Type B pancreatic cell (in vitro differentiated cells): ENCODE measurements at regions not wholly inside any gene's neighbourhood (a gene's known extent, or its start where the extent isn't known, plus 50 kb on each side); places are given as distances from the start of the nearest gene placed in this dataset.
"Not testable (repeated sequence)": the region's sequence is repeated elsewhere in the genome, so short reads cannot be mapped to it uniquely, and the experiment has no call there.

ENCODE experiments used
- DNase-seq: peaks from one replicate; pipeline ENCODE4 v3.0.0; 2021; ENCODE audit warnings: mixed read lengths; ENCODE audit not compliant: unreplicated experiment; ENCODE audit errors: extremely low spot score
- H3K27ac Mint-ChIP-seq: 2 replicates; pipeline ENCODE4 v1.8.0; 2021; ENCODE audit warnings: mild to moderate bottlenecking, mixed read lengths
- H3K27me3 Mint-ChIP-seq: 2 replicates; pipeline ENCODE4 v1.8.0; 2021; ENCODE audit warnings: mixed read lengths
- H3K36me3 Mint-ChIP-seq: 2 replicates; pipeline ENCODE4 v1.8.0; 2021; ENCODE audit warnings: mixed read lengths
- H3K4me1 Mint-ChIP-seq: one replicate; pipeline ENCODE4 v1.8.0; 2021; ENCODE audit warnings: mixed read lengths; ENCODE audit not compliant: unreplicated experiment
- H3K4me3 Mint-ChIP-seq: 2 replicates; pipeline ENCODE4 v1.8.0; 2021; ENCODE audit warnings: mild to moderate bottlenecking, mixed read lengths
- H3K9me3 Mint-ChIP-seq: 2 replicates; pipeline ENCODE4 v1.8.0; 2021; ENCODE audit warnings: mixed read lengths
- CTCF ChIP-seq: fragments of 200-600 bp; sonication (generic); conservative IDR thresholded peaks from 2 replicates; pipeline ENCODE4 v1.5.0; 2021; ENCODE audit warnings: antibody characterized with exemption, mild to moderate bottlenecking

DNA sequence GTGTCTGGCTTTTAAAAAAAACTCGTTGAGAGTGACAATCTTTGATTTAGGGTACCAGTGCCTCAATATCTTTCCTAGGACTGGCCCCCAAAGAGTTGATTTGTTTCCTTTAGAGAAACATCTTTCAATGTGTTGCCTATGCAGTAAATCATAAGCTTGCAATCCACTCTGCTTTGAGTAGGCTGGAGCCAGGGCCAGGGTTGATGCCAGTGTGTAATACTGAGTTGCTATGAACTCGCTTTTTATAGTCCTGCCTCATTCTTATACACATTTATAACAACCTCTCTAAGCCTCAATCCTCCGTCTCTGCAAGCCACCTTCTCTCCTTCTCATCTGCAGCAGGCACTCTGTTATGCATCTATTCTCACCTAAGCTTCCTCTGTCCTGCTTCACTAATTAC, 674.9 kb upstream of the POM121L12 start:
- no peaks in the 10 kb centered on the region for H3K4me1 Mint-ChIP-seq

GRCh38 chr7:52355053-52355452, 680.4 kb upstream of the POM121L12 start:
- no peaks in the 10 kb centered on the region for H3K9me3 Mint-ChIP-seq
- peaks cover 7% of the 10 kb centered on the region for H3K27me3 Mint-ChIP-seq
- no peak overlapping the region for H3K4me3 Mint-ChIP-seq
- no peak for TF ChIP-seq CTCF
- H3K4me1 Mint-ChIP-seq = peaks cover 12% of the 10 kb centered on the region
- H3K27ac Mint-ChIP-seq = no peak overlapping the region
- H3K36me3 Mint-ChIP-seq = no peaks in the 10 kb centered on the region
- DNase-seq = no peak

More for the DNA sequence above, 674.9 kb upstream of the POM121L12 start:
- H3K27me3 Mint-ChIP-seq = no peaks in the 10 kb centered on the region
- no peak overlapping the region for H3K27ac Mint-ChIP-seq
- H3K36me3 Mint-ChIP-seq = no peaks in the 10 kb centered on the region
- H3K4me3 Mint-ChIP-seq = no peak overlapping the region
- H3K9me3 Mint-ChIP-seq = peaks cover 5% of the 10 kb centered on the region
- no peak for DNase-seq
- no peak for TF ChIP-seq CTCF

GRCh38 chr7:52352013-52352981, 683.1 kb upstream of the POM121L12 start:
- Mint-ChIP-seq H3K4me1 (peaks cover 12% of the 10 kb centered on the region), H3K4me3 (no peak overlapping the region), H3K36me3 (no peaks in the 10 kb centered on the region), H3K9me3 (no peaks in the 10 kb centered on the region), H3K27me3 (peaks cover 7% of the 10 kb centered on the region), H3K27ac (no peak overlapping the region)
- TF ChIP-seq CTCF = no peak
- no peak for DNase-seq

DNA sequence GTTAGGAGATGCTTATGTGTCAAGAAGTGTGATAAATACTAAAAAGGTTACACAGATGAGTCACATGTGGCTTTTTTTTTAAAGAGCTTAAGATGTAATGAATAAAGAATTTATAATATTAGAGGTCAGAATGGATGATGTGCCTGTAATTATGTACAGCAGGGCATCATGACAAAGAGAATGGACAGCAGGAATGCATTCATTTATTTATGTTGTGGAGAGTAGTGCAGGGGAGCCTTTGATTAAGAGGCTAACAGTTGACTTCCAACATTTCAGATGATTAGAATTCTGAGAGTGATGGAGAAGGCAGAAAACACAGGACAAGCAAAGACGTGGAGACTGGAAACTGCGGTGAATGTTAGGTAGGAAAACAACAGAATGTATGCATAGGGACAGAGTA, 691.4 kb upstream of the POM121L12 start:
- TF ChIP-seq CTCF = no peak
- no peaks in the 10 kb centered on the region for H3K9me3 Mint-ChIP-seq
- H3K4me1 Mint-ChIP-seq = no peaks in the 10 kb centered on the region
- H3K4me3 Mint-ChIP-seq = no peak overlapping the region
- no peaks in the 10 kb centered on the region for H3K36me3 Mint-ChIP-seq
- H3K27me3 Mint-ChIP-seq = peaks cover 24% of the 10 kb centered on the region
- no peak overlapping the region for H3K27ac Mint-ChIP-seq
- no peak for DNase-seq

- Mint-ChIP-seq H3K27me3 (peaks cover 17% of the 10 kb centered on the region), H3K27ac (no peak overlapping the region), H3K4me3 (no peak overlapping the region), H3K36me3 (no peaks in the 10 kb centered on the region), H3K4me1 (no peaks in the 10 kb centered on the region), H3K9me3 (no peaks in the 10 kb centered on the region)
- TF ChIP-seq CTCF = no peak
- no peak for DNase-seq
Observed at GRCh38 chr7:52340067-52340466, 695.4 kb upstream of the POM121L12 start.

GRCh38 chr7:52328328-52328727, 707.1 kb upstream of the POM121L12 start:
- not testable (repeated sequence) for H3K27ac Mint-ChIP-seq

More at GRCh38 chr7:52328328-52328727, 707.1 kb upstream of the POM121L12 start:
- H3K36me3 Mint-ChIP-seq, H3K4me3 Mint-ChIP-seq, H3K27me3 Mint-ChIP-seq, DNase-seq, H3K4me1 Mint-ChIP-seq, H3K9me3 Mint-ChIP-seq: not testable (repeated sequence)
